ENCODE measurements at regions not wholly inside any gene's neighbourhood (a gene's known extent, or its start where the extent isn't known, plus 50 kb on each side); places are given as distances from the start of the nearest gene placed in this dataset.

DNA sequence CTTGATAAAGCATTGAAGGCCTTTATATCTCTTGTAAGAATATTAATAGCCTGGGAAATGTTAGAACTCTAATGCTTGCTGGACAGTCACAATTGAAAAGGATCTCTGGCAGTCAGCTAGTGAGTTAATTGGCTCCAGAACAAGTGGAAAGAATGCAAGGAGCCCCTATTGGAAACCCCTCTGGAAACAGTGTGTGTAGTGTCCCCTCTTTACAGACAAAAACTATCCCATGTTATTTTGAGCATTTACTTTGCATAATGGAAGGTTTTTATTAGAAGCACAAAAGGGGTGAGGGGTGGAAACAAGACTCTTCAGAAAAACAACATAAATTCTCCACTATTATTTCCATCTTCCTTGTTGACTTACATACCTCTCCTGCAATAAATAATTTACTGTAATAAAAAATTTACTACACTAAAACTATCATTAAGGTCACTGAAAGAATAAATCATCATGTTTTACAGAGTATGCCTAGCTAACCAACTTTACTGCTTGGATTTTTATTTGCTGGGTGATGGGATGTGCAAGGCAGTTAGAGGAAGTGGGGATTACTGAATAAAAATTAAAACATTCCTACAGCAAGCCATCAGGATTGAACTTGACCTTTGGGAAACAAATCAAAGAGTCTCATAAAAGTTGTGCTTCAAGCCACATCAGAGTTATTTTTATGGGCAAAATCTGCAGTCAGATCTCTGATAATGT lies 610.4 kb downstream of the TBC1D4 start:
- DNase-seq (ENCODE audit: low read depth in 3 of 3): no peak

DNA sequence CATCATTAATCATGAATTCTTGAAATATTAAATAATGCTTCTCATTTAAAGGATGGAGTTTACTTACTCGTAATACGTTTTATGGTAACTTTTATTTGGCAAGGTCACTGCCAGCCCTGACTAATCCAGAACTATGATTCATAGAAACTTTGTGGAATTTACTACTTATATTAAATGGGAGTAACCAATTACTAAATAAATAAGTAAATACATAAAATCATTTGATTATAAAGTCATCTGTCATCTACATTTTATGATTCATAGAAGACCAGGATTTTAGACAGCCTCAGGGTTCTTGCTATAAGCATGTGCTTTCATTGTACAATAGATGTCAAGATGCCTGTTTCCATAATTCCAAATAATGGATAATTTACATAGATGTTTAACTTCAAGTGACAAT lies 611.1 kb downstream of the TBC1D4 start:
- no peak for DNase-seq (ENCODE audit: low read depth in 3 of 3)

DNA sequence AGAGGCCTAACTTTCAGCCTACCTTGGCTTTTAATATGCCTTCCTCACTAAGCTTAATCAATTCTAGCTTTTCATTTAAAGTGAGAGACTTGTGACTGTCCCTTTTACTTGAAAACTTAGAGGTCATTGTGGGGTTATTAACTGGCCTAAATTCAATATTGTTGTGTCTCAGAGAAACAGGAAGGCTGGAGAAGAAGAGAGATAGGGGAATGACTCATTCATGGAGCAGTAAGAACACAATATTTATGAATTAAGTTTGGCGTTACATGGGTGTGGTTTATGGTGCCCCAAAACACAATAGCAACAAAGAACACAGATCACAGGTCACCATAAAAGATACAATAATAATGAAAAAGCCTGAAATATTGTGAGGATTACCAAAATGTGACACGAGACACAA lies 612.1 kb downstream of the TBC1D4 start:
- no peak for DNase-seq (ENCODE audit: low read depth in 3 of 3)

DNA sequence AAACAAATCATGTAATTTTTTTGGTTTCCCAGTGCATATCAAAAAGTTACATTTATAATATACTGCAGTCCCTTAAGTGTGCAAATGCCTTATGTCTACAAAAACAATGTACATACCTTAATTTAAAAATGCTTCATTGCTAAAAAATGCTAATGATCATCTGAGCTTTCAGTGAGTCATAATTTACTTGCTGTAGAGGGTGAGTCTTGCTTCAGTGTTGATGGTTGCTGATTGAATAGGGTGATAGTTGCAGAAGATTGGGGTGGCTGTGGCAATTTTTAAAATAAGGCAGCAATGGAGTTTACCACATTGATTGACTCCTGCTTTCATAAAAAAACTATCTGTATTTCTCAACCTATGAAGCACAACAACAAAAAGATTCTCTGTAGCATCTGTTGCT lies 613.9 kb downstream of the TBC1D4 start:
- DNase-seq (ENCODE audit: low read depth in 3 of 3): no peak

DNA sequence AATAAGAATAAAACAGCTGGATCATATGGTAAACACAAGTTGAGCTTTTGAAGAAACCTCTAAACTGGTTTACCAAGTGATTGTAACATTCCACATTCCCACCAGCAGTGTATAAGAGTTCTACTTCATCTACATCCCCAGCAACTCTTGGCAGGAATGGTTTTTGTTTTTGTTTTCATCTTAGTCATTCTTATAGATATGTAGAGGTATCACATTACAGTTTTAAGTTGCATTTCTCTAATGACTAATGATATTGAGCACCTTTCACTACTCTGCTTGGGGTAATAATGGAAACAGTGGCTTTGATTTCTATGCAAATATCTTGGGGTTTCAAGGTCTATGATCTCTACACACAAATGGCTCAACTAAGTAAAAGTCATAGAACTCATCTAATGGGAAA lies 614.5 kb downstream of the TBC1D4 start:
- no peak for DNase-seq (ENCODE audit: low read depth in 3 of 3)

DNA sequence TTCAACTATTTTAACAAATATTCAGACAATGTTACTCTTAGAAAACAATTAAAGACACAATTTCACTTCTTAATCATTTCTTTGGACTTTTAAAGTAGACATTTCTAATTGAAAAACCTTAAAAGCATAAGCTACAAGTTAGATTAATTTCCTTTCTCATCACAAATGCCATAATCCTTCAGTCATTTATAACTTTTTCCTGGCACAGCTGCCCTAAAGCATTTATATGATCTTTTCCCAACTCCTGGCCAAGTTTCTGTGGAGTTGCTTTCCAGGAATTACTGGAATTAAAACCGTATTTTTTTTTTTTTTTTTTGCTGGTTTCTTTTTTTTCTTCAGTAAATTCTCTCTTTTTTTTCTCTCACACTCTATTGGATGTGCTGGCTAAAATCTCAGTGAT lies 615.9 kb downstream of the TBC1D4 start:
- DNase-seq (ENCODE audit: low read depth in 3 of 3): no peak

DNA sequence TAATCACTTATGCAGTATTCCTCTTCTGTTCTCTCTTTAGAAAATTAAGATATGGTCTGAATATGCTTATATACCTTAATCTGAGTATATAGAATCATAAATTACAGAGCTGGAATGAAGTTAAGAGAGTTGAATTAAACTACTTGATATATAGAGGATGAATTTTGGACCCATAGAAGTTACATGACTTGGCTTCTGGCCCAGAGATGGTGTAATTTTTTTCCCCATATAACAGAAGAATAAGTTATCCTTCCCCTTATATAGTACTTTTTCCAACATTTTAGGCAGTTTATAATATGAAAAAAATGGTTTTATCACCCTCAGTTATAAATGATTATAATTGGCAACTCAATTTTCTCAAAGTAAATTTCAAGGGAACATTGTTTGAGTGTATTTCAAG lies 616.3 kb downstream of the TBC1D4 start:
- no peak for DNase-seq (ENCODE audit: low read depth in 3 of 3)

DNA sequence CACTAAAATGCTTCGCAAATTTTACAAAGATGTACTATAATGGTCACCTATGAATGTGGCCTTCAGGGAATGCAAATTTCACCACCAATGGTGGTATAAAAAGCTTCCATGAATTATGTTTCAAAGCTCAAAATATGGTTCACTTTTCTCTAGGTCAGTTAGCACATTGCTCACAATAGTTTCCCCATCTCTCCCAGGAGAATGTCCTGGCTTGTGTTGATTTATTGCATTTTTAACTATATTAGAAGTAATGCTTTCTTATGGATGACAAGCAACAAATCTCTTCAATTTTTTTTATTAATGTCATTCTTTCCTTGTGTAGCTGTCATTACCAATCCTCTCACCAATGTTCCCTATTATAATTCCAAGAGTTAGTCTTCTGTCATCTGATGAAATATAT lies 621.2 kb downstream of the TBC1D4 start:
- no peak for DNase-seq (ENCODE audit: low read depth in 3 of 3)

DNA sequence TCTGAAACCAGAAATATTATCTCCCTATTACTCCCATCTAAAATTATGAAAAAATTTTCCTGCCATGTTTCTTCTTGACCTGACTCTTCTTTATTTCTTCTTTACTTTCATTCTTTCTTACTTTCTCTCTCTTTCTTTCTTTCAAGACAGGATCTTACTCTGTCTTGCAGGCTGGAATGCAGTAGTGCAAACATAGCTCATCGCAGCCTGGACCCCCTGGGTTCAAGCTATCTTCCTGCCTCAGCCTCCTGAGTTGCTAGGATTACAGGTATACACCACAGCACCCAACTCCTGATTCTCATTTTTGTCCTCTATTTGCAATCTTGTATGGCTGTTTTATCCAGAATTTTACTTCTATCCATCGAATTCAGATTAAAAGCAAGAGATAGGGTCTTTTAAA lies 631.1 kb downstream of the TBC1D4 start:
- no peak for DNase-seq (ENCODE audit: low read depth in 3 of 3)

DNA sequence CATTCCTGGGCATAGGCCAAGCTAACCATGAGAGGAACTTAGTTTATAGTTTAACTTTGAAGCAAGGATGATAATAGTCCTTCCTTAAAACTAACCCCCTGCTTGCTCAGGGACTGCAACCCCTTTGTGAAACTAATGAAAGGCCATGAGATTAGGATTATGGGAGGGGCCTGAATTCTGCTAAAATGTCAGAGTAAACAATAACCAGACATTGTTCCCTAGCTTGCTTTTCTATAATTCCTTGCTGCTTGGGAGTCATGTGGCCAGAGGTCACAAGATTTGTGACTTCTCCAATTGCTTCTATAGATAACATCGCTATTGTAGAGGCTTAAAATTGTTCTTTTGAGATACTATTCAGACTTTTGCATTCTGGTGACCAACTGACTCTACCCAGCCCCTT lies 634.0 kb downstream of the TBC1D4 start:
- no peak for DNase-seq (ENCODE audit: low read depth in 3 of 3)

DNA sequence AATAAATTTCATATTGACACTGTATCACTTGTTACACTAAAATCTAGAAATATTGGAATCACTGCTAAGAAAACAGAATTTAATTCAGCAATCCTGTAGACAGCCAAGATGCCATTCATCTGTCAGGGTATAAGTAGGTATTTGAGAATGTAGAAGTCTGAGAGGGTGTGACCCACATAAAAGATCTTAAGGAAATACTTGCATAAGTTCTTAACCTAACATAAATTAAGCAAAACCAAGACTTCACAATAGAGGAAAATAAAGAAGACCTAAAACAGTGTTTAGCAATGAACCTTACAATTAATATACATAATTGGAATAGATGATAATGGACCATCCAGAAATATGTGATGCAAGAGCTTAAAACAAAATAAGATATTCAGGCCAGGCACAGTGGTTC lies 636.2 kb downstream of the TBC1D4 start:
- no peak for DNase-seq (ENCODE audit: low read depth in 3 of 3)

DNA sequence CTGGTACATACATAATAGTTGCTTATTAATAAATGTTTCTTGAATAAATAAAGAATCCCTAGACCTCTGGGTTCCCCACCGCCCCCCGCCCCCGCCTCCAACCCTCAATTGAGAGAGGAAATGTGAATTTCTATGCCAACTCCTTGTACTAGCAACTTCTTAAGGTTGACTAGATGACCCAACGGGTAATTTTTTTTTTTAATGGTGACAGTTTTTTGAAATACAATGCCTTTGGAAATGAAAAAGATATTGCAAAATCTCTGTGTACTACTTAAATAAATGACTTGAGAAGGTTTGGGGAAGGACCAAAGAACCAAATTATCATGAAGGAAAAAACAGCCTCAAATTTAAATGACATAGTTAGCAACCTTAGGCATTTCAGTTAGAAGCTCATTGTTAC lies 640.3 kb downstream of the TBC1D4 start:
- DNase-seq (ENCODE audit: low read depth in 3 of 3): no peak

DNA sequence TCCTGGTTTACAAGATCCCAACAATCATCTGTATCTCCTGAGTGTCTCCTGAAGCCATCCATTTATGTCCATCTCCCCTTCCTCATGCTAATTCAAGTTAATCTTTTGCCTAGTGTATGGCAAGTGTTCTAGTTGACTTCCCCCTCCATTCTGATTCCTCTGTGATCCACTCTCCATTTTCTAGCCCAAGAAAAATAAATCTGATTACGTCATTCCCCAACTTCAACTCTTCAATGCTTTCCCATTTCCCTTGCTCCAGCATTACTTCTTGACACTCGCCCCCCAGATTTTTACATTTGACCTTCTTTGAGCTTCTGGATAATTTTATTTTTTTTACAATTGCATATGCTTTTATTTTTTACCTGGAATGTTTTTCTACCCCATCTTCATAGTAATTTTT lies 640.8 kb downstream of the TBC1D4 start:
- no peak for DNase-seq (ENCODE audit: low read depth in 3 of 3)

DNA sequence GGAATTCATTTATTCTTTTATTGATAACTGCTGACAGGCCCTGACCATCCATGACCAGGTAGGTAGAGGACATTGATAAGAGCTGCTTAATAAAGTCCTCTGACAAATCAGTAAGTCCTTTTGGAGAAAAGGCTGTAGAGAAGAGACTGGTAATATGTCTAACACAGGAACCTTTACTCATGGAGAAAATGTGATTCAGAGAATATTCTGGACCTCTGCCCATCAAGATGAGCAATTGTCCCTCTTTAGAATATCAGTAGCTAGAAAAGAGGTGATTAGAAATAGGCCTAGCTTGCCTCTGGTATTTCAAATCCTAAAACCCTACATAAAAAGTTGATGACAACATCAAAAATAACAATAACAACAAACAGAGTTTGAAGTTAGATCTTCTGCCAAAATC lies 642.3 kb downstream of the TBC1D4 start:
- no peak for DNase-seq (ENCODE audit: low read depth in 3 of 3)

DNA sequence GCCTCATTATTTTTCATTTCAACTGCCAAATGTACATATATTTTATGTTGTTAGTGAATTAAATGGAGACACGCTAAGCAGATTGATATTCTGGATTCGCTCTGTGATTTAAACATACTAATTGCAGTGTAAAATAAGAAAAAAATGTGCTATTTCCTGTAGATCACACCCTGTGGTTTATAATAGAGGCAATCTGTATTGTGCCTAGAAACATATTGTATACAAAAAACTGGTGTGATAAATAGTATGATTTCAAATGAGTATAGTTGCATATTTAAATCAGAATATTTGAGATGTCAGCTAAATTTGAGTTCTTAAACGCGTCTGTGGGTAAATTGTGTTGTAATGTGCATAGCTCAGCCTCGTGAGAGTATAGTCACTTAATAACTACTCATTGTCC lies 643.9 kb downstream of the TBC1D4 start:
- DNase-seq (ENCODE audit: low read depth in 3 of 3): no peak

DNA sequence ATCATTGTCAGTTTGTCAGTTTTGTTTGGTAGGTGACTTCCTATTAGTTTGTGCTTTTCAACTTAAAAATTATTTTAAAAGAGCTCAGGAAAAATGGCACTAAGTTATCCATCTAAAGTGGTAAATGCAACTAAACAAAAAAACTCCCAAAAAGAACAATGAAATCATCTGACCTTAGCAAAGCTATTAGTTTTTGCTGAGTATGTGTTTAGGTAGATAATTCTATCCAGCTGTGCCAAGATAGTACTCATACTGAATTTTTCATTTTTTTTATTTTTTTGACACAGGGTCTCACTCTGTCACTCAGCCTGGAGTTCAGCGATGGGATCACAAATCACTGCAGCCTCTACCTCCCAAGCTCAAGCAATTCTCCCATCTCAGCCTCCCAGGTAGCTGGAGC lies 645.3 kb downstream of the TBC1D4 start:
- no peak for DNase-seq (ENCODE audit: low read depth in 3 of 3)

DNA sequence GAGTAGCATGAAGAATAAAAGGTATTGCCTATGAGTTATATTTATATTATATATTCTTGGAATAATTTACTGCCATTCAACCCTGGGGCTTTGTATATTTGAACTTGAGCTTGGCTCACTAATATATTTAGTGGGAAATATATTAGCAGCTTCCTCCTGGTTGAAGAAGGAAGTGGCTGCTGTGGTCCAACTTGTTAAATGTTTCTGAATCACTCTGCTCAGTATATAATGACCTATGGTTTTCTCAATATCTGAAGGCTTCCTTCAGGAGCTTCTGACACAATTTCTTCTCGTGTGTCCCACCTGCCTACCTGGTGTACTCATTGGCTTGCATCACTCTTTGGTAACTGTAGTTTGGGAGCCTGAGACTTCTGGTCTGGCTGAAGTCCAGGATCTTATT lies 646.4 kb downstream of the TBC1D4 start:
- no peak for DNase-seq (ENCODE audit: low read depth in 3 of 3)

DNA sequence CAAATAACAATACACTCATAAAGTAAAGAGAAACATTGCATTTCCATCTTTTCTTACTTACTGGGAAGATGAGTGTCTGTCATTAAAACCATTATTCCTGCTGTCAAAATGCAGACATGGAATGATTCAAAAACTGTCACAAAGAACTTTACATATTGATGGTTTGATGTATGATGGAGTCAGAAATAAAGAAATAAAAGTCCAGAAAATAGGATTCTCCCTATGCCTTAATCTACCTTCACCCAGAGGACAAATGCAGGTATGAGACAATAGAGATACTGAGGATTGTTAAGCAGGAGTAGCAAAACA lies 656.1 kb downstream of the TBC1D4 start:
- no peak for DNase-seq (ENCODE audit: low read depth in 3 of 3)

DNA sequence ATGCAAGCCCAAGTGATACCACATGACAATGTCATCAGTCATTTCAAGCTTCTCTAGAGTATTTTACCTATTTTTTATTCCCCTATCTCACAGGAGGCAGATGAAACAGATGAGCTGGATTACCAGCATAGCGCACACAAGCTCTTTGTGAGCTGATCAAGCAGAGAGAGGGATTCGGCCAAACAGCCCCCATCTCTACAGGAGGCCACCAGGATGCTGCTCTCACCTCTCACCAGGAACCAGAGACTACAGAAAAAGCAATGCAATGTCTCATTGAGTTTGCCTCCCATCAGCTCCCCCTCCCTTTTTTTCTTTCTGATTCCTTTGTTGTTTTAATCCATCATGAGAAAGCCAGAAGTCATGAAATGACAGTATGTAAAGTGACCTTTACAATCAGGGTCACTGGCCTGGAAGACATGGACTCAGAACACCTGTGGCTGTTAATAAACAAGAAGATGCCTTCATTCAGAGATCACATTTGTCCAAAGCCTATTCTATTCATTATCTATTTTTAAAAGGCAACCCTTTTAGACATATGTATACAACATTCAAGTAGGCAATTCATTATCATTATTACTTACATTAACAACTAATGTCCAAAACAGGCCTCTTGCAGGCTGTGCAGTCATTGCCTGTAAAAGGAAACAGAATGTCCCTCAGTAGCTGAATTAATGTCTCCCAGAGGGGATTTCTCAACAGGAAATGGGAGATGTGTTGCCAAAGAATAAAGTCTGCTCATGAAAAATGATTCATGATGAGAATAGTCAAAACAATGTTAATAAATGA lies 656.6 kb downstream of the TBC1D4 start:
- no peak for DNase-seq (ENCODE audit: low read depth in 3 of 3)

DNA sequence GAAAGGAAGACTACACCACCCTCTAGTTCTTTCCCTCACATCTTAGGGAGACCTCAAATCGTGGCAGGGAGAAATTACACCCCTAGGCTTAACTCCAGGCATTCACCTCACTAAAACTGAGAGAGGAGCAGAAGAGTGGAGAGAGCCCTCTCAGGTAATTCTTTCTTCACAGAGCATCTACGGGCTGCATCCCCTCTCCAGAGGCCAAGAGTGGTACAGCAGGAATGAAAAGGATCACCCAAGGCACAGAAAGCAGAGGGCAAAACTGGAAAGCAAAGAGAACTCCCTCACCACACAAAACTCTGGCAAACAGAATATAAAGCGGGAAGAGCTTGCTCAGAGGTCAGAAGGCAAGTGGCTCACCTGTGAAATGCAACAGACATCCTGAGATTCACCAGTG lies 661.2 kb downstream of the TBC1D4 start:
- DNase-seq (ENCODE audit: low read depth in 3 of 3): no peak

DNA sequence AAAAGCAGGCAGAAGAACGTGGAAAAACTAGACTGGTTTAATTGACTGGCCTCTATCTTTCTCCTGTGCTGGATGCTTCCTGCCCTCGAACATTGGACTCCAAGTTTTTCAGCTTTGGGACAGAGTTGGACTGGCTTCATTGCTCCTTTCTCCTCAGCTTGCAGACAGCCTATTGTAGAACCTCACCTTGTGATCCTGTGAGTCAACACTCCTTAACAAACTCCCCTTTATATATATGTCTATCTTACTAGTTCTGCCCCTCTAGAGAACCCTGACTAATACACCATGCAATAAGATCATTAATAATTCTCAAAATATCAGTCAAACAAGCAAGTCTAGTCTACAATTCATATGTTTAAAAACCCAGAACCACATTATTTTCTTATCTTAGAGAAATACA lies 662.4 kb downstream of the TBC1D4 start:
- no peak for DNase-seq (ENCODE audit: low read depth in 3 of 3)

DNA sequence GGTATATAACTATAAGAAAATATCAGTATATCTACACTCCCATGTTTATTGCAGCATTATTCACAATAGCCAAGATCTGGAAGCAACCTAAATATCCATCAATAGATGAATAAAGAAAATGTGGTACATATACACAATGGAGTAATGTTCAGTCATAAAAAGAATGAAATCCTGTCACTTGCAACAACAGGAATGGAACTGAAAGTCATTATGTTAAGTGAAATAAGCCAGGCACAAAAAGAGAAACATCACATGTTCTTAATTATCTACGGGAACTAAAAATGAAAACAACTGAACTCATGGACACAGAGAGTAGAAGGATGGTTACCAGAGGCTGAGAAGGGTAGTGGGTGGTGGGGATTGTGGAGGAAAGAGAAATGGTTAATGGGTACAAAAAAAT lies 665.2 kb downstream of the TBC1D4 start:
- no peak for DNase-seq (ENCODE audit: low read depth in 3 of 3)

DNA sequence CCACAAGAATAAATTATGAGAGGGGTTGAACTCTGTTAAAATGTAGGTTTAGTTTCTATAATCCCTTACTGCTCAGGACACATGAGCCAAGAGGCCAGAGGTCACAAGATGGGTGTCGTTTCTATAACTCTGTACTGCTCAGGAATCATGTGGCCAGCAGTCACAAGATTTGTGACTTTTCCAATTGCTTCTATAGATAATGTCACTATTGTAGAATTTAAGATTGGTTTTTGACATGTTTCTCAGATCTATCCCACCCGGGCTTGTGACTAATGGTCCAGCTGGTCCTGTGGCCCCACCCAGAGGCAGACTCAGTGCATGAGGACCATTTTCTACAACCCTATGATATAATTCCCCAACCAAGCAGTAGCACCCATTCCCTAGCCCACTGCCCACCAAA lies 662.0 kb upstream of the KLF12 start:
- DNase-seq (ENCODE audit: low read depth in 3 of 3): no peak

DNA sequence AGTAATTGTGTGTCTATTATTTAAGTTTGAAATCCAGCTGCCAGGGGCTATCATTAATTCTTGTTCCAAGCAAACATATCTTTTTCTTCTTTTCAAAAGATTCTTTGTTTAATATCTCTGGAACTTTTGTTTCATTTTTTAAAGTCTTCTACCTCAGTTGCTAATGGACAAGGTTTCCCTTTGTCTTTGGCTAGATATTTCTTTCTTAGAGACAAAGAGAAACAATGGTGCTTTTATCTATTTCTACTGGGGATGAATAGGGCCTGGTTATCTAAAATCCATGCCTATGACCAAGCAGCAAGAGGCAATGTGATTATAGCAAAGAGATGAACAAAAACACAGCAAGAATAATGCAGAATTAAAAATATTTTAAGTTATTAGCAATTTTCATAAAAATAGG lies 661.3 kb upstream of the KLF12 start:
- no peak for DNase-seq (ENCODE audit: low read depth in 3 of 3)

Data from stimulated activated CD4-positive, alpha-beta T cell treated with anti-CD3 and anti-CD28 coated beads, TNF-alpha, amount 100 ng/mL, for 48 hours (primary cell).